PC-3 (cell line): ENCODE measurements at regions not wholly inside any gene's neighbourhood (a gene's known extent, or its start where the extent isn't known, plus 50 kb on each side); places are given as distances from the start of the nearest gene placed in this dataset.

Experiments
- CTCF ChIP-seq: fragments of 300-600 bp; sonication (generic); conservative IDR thresholded peaks from 2 replicates; pipeline ENCODE4 v1.5.1; 2017; ENCODE audit warnings: antibody characterized with exemption, low read depth, mild to moderate bottlenecking, low read length
- EZH2 ChIP-seq: fragments of 300-600 bp; sonication (generic); IDR thresholded peaks from one replicate; pipeline ENCODE4 v1.6.1; 2017; ENCODE audit warnings: antibody characterized with exemption, mild to moderate bottlenecking, low read length; ENCODE audit not compliant: unreplicated experiment

GRCh38 chr19:31613683-31614219, 264.5 kb upstream of the TSHZ3 start:
- TF ChIP-seq CTCF, result no peak
- TF ChIP-seq EZH2, result no peak
